ENCODE measurements at regions not wholly inside any gene's neighbourhood (a gene's known extent, or its start where the extent isn't known, plus 50 kb on each side); places are given as distances from the start of the nearest gene placed in this dataset.

- H3K4me1 ChIP-seq (ENCODE audit: control insufficient read depth, insufficient read depth, low read length): no peaks in the 10 kb centered on the region; the same call in 1 of the 2 replicates
- peaks cover 4% of the 10 kb centered on the region; the same call in 1 of the 2 replicates for H3K9me3 ChIP-seq (ENCODE audit: control insufficient read depth, insufficient read depth, low read depth, low read length)
- no peak overlapping the region for H3K27ac ChIP-seq (ENCODE audit: low read depth, low read length)
- H3K36me3 ChIP-seq (ENCODE audit: control insufficient read depth, insufficient read depth, low read length): no peaks in the 10 kb centered on the region
- no peak overlapping the region for H3K4me3 ChIP-seq (ENCODE audit: low read depth, low read length)
- no peak overlapping the region for H3K9ac ChIP-seq (ENCODE audit: low read length)
- no peaks in the 10 kb centered on the region for H3K27me3 ChIP-seq (ENCODE audit: control insufficient read depth, insufficient read depth, low read length)
Measured at GRCh38 chr19:33977756-33978685, 181.4 kb downstream of the KCTD15 start.

DNA sequence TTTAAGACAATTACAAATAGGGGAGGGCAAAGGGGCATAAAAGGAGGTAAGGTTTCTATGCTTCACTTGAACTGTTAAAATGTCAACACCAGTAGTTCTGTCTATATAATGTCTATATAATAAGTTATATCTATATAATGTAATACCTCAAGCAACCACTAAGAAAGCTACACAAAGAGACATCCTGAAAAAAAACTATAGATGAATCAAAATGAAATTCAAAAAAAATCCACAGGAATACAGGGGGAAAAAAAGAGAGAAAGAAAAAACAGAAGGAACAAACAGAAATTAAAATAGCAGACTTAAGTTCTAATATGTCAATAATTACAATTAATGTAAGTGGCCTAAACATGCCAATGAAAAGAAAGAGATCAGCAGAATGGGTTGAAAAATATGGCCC is 186.0 kb downstream of the KCTD15 start:
- Histone ChIP-seq H3K27me3 (ENCODE audit: control insufficient read depth, insufficient read depth, low read length) (no peaks in the 10 kb centered on the region), H3K9me3 (ENCODE audit: control insufficient read depth, insufficient read depth, low read depth, low read length) (peaks cover 15% of the 10 kb centered on the region)

GRCh38 chr19:33988601-33989000 is 183.7 kb upstream of the LSM14A start:
- Histone ChIP-seq H3K27ac (ENCODE audit: low read depth, low read length) (no peak overlapping the region), H3K27me3 (ENCODE audit: control insufficient read depth, insufficient read depth, low read length) (no peaks in the 10 kb centered on the region), H3K4me1 (ENCODE audit: control insufficient read depth, insufficient read depth, low read length) (no peaks in the 10 kb centered on the region), H3K9ac (ENCODE audit: low read length) (no peak overlapping the region), H3K36me3 (ENCODE audit: control insufficient read depth, insufficient read depth, low read length) (no peaks in the 10 kb centered on the region), H3K4me3 (ENCODE audit: low read depth, low read length) (no peak overlapping the region), H3K9me3 (ENCODE audit: control insufficient read depth, insufficient read depth, low read depth, low read length) (peaks cover 33% of the 10 kb centered on the region)

More for the DNA sequence above, 186.0 kb downstream of the KCTD15 start:
- Histone ChIP-seq H3K27ac (ENCODE audit: low read depth, low read length) (no peak overlapping the region), H3K4me1 (ENCODE audit: control insufficient read depth, insufficient read depth, low read length) (no peaks in the 10 kb centered on the region), H3K36me3 (ENCODE audit: control insufficient read depth, insufficient read depth, low read length) (no peaks in the 10 kb centered on the region), H3K9ac (ENCODE audit: low read length) (no peak overlapping the region), H3K4me3 (ENCODE audit: low read depth, low read length) (no peak overlapping the region)

- Histone ChIP-seq H3K4me1 (ENCODE audit: control insufficient read depth, insufficient read depth, low read length) (no peaks in the 10 kb centered on the region), H3K27ac (ENCODE audit: low read depth, low read length) (no peak overlapping the region), H3K4me3 (ENCODE audit: low read depth, low read length) (no peak overlapping the region), H3K9me3 (ENCODE audit: control insufficient read depth, insufficient read depth, low read depth, low read length) (peaks cover 8% of the 10 kb centered on the region; the same call in 1 of the 2 replicates), H3K27me3 (ENCODE audit: control insufficient read depth, insufficient read depth, low read length) (no peaks in the 10 kb centered on the region), H3K9ac (ENCODE audit: low read length) (no peak overlapping the region), H3K36me3 (ENCODE audit: control insufficient read depth, insufficient read depth, low read length) (no peaks in the 10 kb centered on the region)
Measured at GRCh38 chr19:33997690-33998089, 174.6 kb upstream of the LSM14A start.

DNA sequence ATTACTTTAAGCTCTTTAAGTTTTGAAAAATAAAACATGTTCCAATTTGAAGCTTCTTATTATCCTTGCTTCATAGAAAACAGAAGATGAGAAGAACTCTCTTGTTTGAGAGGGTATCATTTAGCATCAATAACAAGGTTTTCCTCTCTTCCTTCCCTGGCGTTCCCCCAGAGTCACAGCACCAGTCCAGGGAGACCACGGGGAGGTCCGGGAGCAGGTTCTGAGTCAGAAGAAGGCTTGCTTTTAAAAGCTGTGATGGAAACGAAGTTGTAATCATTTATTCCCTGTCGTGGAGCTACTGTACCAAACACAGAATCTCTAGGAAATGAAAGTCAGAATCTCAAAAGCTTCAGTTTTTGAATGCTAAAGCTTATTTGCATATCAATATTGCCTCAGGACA is 174.0 kb upstream of the LSM14A start:
- Histone ChIP-seq H3K9me3 (ENCODE audit: control insufficient read depth, insufficient read depth, low read depth, low read length) (0 out of 2 replicates have a peak, but pooled peaks cover 8% of the 10 kb centered on the region), H3K4me3 (ENCODE audit: low read depth, low read length) (no peak overlapping the region), H3K27me3 (ENCODE audit: control insufficient read depth, insufficient read depth, low read length) (no peaks in the 10 kb centered on the region), H3K36me3 (ENCODE audit: control insufficient read depth, insufficient read depth, low read length) (no peaks in the 10 kb centered on the region), H3K9ac (ENCODE audit: low read length) (no peak overlapping the region), H3K4me1 (ENCODE audit: control insufficient read depth, insufficient read depth, low read length) (no peaks in the 10 kb centered on the region), H3K27ac (ENCODE audit: low read depth, low read length) (no peak overlapping the region)

DNA sequence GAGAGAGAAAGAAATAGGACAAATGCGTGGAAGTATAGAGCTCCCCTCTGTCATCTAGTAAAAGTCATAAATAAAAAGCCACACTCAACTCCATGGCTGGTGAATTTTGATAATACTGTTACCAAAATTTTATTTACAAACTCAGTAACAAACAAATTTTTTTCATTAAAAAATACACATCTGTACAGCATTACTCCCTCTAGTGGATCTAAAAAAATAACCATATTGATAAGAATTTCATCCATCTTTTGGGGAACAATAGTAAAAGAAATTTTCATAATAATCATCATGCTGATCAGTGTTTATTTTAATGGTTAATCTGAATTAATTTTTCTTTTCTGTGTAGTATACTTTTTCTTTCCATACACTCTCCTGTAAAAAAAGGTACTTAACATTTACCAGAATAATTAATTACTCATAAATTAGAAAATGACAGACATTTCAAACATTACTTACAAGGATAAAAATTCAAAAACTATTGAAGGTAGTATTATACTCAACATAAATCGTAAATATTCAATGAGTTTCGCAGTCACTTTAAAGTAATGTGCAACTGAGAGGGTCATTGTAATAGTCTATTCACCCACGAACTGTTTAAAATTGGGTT is 173.5 kb upstream of the LSM14A start:
- Histone ChIP-seq H3K9me3 (ENCODE audit: control insufficient read depth, insufficient read depth, low read depth, low read length) (0 out of 2 replicates have a peak, but pooled peaks cover 2% of the 10 kb centered on the region), H3K27ac (ENCODE audit: low read depth, low read length) (no peak overlapping the region), H3K36me3 (ENCODE audit: control insufficient read depth, insufficient read depth, low read length) (no peaks in the 10 kb centered on the region), H3K4me3 (ENCODE audit: low read depth, low read length) (no peak overlapping the region), H3K4me1 (ENCODE audit: control insufficient read depth, insufficient read depth, low read length) (no peaks in the 10 kb centered on the region), H3K27me3 (ENCODE audit: control insufficient read depth, insufficient read depth, low read length) (no peaks in the 10 kb centered on the region), H3K9ac (ENCODE audit: low read length) (no peak overlapping the region)

- H3K4me3 ChIP-seq (ENCODE audit: low read depth, low read length): no peak overlapping the region
- H3K36me3 ChIP-seq (ENCODE audit: control insufficient read depth, insufficient read depth, low read length): no peaks in the 10 kb centered on the region
- H3K27ac ChIP-seq (ENCODE audit: low read depth, low read length): no peak overlapping the region
- no peaks in the 10 kb centered on the region for H3K4me1 ChIP-seq (ENCODE audit: control insufficient read depth, insufficient read depth, low read length)
- no peak overlapping the region for H3K9ac ChIP-seq (ENCODE audit: low read length)
- peaks cover 6% of the 10 kb centered on the region; the same call in 1 of the 2 replicates for H3K27me3 ChIP-seq (ENCODE audit: control insufficient read depth, insufficient read depth, low read length)
- H3K9me3 ChIP-seq (ENCODE audit: control insufficient read depth, insufficient read depth, low read depth, low read length): peaks cover 1% of the 10 kb centered on the region; the same call in 1 of the 2 replicates
Measured at GRCh38 chr19:34017024-34017423, 155.3 kb upstream of the LSM14A start.

GRCh38 chr19:34017601-34018000 is 154.7 kb upstream of the LSM14A start:
- Histone ChIP-seq H3K9me3 (ENCODE audit: control insufficient read depth, insufficient read depth, low read depth, low read length) (peaks cover 4% of the 10 kb centered on the region), H3K27ac (ENCODE audit: low read depth, low read length) (no peak overlapping the region), H3K9ac (ENCODE audit: low read length) (no peak overlapping the region), H3K36me3 (ENCODE audit: control insufficient read depth, insufficient read depth, low read length) (no peaks in the 10 kb centered on the region), H3K27me3 (ENCODE audit: control insufficient read depth, insufficient read depth, low read length) (peaks cover 6% of the 10 kb centered on the region; the same call in 1 of the 2 replicates), H3K4me1 (ENCODE audit: control insufficient read depth, insufficient read depth, low read length) (no peaks in the 10 kb centered on the region), H3K4me3 (ENCODE audit: low read depth, low read length) (no peak overlapping the region)

GRCh38 chr19:34018546-34018945 is 153.8 kb upstream of the LSM14A start:
- Histone ChIP-seq H3K27ac (ENCODE audit: low read depth, low read length) (no peak overlapping the region), H3K27me3 (ENCODE audit: control insufficient read depth, insufficient read depth, low read length) (peaks cover 6% of the 10 kb centered on the region; the same call in 1 of the 2 replicates), H3K4me1 (ENCODE audit: control insufficient read depth, insufficient read depth, low read length) (no peaks in the 10 kb centered on the region), H3K4me3 (ENCODE audit: low read depth, low read length) (no peak overlapping the region), H3K9me3 (ENCODE audit: control insufficient read depth, insufficient read depth, low read depth, low read length) (peaks cover 13% of the 10 kb centered on the region), H3K9ac (ENCODE audit: low read length) (no peak overlapping the region), H3K36me3 (ENCODE audit: control insufficient read depth, insufficient read depth, low read length) (no peaks in the 10 kb centered on the region)

DNA sequence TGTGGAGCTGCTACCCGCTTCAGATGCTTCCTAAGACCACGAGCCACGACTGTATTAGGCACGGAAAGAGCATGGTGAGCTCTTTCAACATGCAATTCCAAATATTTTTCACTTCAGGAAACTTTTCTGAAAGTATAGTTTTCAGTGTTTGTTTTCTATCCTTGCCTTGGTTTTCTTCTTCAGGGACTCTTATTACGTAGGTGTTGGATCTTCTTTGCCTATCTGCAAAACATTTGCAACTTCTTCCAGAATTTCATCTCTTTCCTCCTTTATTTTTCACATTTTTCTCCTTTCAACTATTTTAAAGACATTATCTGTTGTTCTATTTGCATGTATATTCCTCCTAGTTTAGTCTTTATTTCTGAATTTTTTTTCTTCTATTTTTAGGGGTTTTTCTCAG is 148.9 kb upstream of the LSM14A start:
- Histone ChIP-seq H3K27ac (ENCODE audit: low read depth, low read length) (no peak overlapping the region), H3K9ac (ENCODE audit: low read length) (no peak overlapping the region), H3K4me1 (ENCODE audit: control insufficient read depth, insufficient read depth, low read length) (no peaks in the 10 kb centered on the region), H3K27me3 (ENCODE audit: control insufficient read depth, insufficient read depth, low read length) (no peaks in the 10 kb centered on the region), H3K36me3 (ENCODE audit: control insufficient read depth, insufficient read depth, low read length) (no peaks in the 10 kb centered on the region), H3K9me3 (ENCODE audit: control insufficient read depth, insufficient read depth, low read depth, low read length) (peaks cover 24% of the 10 kb centered on the region), H3K4me3 (ENCODE audit: low read depth, low read length) (no peak overlapping the region)

DNA sequence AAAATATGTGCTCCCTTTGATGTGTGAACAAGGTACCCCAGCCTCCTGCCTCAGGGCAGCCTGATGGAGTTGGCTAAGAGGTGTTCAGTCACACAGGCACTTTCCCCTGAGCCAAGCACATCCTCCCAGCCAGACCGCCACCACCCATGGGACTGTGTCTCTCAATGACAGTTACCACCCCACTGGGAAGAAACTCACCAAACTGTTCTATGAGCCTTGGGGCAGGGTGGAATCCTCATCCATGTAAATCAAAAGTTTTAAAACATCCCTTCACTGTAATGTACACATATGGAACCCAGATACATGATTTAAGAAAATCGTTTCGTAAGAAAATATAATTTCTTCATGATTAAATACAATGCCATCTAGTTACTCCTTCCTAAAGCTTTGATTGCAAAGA is 138.4 kb upstream of the LSM14A start:
- no peaks in the 10 kb centered on the region for H3K27me3 ChIP-seq (ENCODE audit: control insufficient read depth, insufficient read depth, low read length)
- H3K27ac ChIP-seq (ENCODE audit: low read depth, low read length): no peak overlapping the region
- no peaks in the 10 kb centered on the region for H3K36me3 ChIP-seq (ENCODE audit: control insufficient read depth, insufficient read depth, low read length)
- no peaks in the 10 kb centered on the region for H3K4me1 ChIP-seq (ENCODE audit: control insufficient read depth, insufficient read depth, low read length)
- no peak overlapping the region for H3K4me3 ChIP-seq (ENCODE audit: low read depth, low read length)
- no peak overlapping the region for H3K9ac ChIP-seq (ENCODE audit: low read length)
- no peaks in the 10 kb centered on the region for H3K9me3 ChIP-seq (ENCODE audit: control insufficient read depth, insufficient read depth, low read depth, low read length)
